GM23338 (cell line): ENCODE measurements at regions not wholly inside any gene's neighbourhood (a gene's known extent, or its start where the extent isn't known, plus 50 kb on each side); places are given as distances from the start of the nearest gene placed in this dataset.

Experiments used
- ATAC-seq: fragments of 200-7000 bp; cut with Tn5 transposase; 3 replicates; pipeline ENCODE4 v1.9.1; 2020
- DNase-seq: peaks from one replicate; pipeline ENCODE4 v3.0.0-alpha.2; 2015; ENCODE audit warnings: low spot score
- H2AFZ ChIP-seq: fragments of 200-600 bp; sonication (generic); 2 replicates; pipeline ENCODE4 v1.8.0; 2016; ENCODE audit warnings: antibody characterized with exemption, mild to moderate bottlenecking, moderate library complexity
- H3F3A ChIP-seq: fragments of 200-600 bp; sonication (generic); replicated peaks from 2 replicates; pipeline ENCODE4 v1.8.0; 2017; ENCODE audit warnings: antibody characterized with exemption, mixed run types, low read depth
- H3K27ac ChIP-seq: fragments of 200-600 bp; sonication (generic); 2 replicates; pipeline ENCODE4 v1.6.1; 2016; ENCODE audit warnings: low read depth
- H3K27me3 ChIP-seq: fragments of 200-600 bp; sonication (generic); 2 replicates; pipeline ENCODE4 v1.8.0; 2016; ENCODE audit warnings: mild to moderate bottlenecking, mixed run types, moderate library complexity; ENCODE audit not compliant: insufficient read depth
- H3K36me3 ChIP-seq: fragments of 200-600 bp; sonication (generic); 2 replicates; pipeline ENCODE4 v1.8.0; 2016; ENCODE audit warnings: mild to moderate bottlenecking; ENCODE audit not compliant: insufficient read depth
- H3K4me1 ChIP-seq: fragments of 200-600 bp; sonication (generic); 2 replicates; pipeline ENCODE4 v1.8.0; 2016; ENCODE audit warnings: mild to moderate bottlenecking, moderate library complexity; ENCODE audit not compliant: insufficient read depth
- H3K4me2 ChIP-seq: fragments of 200-600 bp; sonication (generic); 2 replicates; pipeline ENCODE4 v1.7.1; 2017; ENCODE audit warnings: mixed run types
- H3K4me3 ChIP-seq: fragments of 200-600 bp; sonication (generic); 2 replicates; pipeline ENCODE4 v1.6.1; 2016; ENCODE audit warnings: mixed run types
- H3K79me2 ChIP-seq: fragments of 200-600 bp; sonication (generic); replicated peaks from 2 replicates; pipeline ENCODE4 v1.8.0; 2017; ENCODE audit warnings: mild to moderate bottlenecking; ENCODE audit not compliant: insufficient read depth
- H3K9me2 ChIP-seq: fragments of 200-600 bp; sonication (generic); 2 replicates; pipeline ENCODE4 v1.8.0; 2017; ENCODE audit not compliant: insufficient read depth
- H4K20me1 ChIP-seq: fragments of 200-600 bp; sonication (generic); replicated peaks from 2 replicates; pipeline ENCODE4 v1.8.0; 2017; ENCODE audit warnings: mild to moderate bottlenecking; ENCODE audit not compliant: insufficient read depth
- H3K27ac Mint-ChIP-seq: 2 replicates; pipeline ENCODE4 v1.8.0; 2020; ENCODE audit warnings: inconsistent platforms, mild to moderate bottlenecking, moderate library complexity, mixed read lengths
- H3K27me3 Mint-ChIP-seq: 3 replicates; pipeline ENCODE4 v1.8.0; 2022; ENCODE audit warnings: low read depth, mild to moderate bottlenecking, moderate library complexity, mixed read lengths, inconsistent platforms; ENCODE audit not compliant: insufficient read depth, poor library complexity
- H3K36me3 Mint-ChIP-seq: 3 replicates; pipeline ENCODE4 v1.8.0; 2021; ENCODE audit warnings: low read depth, mild to moderate bottlenecking, inconsistent platforms, moderate library complexity, mixed read lengths
- H3K4me1 Mint-ChIP-seq: 3 replicates; pipeline ENCODE4 v1.8.0; 2020; ENCODE audit warnings: mild to moderate bottlenecking, inconsistent platforms, mixed read lengths
- H3K4me3 Mint-ChIP-seq: 3 replicates; pipeline ENCODE4 v1.8.0; 2021; ENCODE audit warnings: moderate library complexity, mild to moderate bottlenecking, inconsistent platforms, mixed read lengths
- H3K9me3 Mint-ChIP-seq: 3 replicates; pipeline ENCODE4 v1.8.0; 2020; ENCODE audit warnings: moderate library complexity, mild to moderate bottlenecking, inconsistent platforms, mixed read lengths
- EZH2phosphoT487 ChIP-seq: fragments of 200-600 bp; sonication (generic); IDR thresholded peaks from one replicate; pipeline ENCODE4 v1.8.1; 2018; ENCODE audit warnings: antibody characterized with exemption; ENCODE audit not compliant: unreplicated experiment
- JUNB ChIP-seq: IDR thresholded peaks from one replicate; pipeline ENCODE4 v1.6.1; 2016; ENCODE audit warnings: antibody characterized with exemption; ENCODE audit not compliant: unreplicated experiment
- POLR2AphosphoS5 ChIP-seq: IDR thresholded peaks from 2 replicates; pipeline ENCODE4 v1.6.1; 2016; ENCODE audit warnings: antibody characterized with exemption, low read depth
- ZNF114 ChIP-seq: fragments of 250-450 bp; sonication (Bioruptor Pico); IDR thresholded peaks from 2 replicates; pipeline ENCODE4 v1.5.0; 2020; ENCODE audit warnings: mild to moderate bottlenecking, moderate library complexity
- ZNF331 ChIP-seq: fragments of 250-450 bp; sonication (Bioruptor Pico); IDR thresholded peaks from 2 replicates; pipeline ENCODE4 v1.5.0; 2020; ENCODE audit warnings: low read depth, mild to moderate bottlenecking, moderate library complexity
- TF ChIP-seq, protein P1 (sequence below): fragments of 250-450 bp; sonication (Bioruptor Pico); IDR thresholded peaks from 2 replicates; pipeline ENCODE4 v1.5.0; 2020; ENCODE audit warnings: mild to moderate bottlenecking, moderate library complexity
- TF ChIP-seq, protein P2 (sequence below), 2 experiments: fragments of 200-600 bp in 1 of 2; sonication (generic) in 1 of 2; conservative IDR thresholded peaks; 2 replicates each; pipeline versions ENCODE4 v1.5.1 to v1.6.1; 2016 to 2017; ENCODE audit warnings: antibody characterized with exemption in 2 of 2, low read depth in 2 of 2, mild to moderate bottlenecking in 2 of 2, moderate library complexity in 1 of 2

DNA sequence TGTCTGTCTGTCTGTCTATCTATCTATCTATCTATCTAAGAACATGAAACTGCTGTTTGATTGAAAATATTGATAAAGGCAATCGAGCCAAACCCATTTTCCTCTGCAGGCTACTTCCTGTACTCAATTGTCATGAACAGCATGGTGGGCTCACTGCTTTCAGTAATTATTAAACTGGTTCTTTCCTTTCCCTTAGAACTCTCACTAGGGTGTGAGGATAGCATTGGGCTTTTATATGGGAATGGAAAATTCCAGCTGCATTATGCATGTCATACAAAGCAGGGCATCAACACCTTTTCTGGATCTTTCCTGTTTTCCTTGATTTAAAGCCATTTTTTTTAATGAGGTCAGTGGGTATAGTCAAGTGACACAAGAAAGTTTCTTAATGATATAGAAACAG lies 161.0 kb upstream of the SYNCRIP start (continued):
- TF ChIP-seq, protein P1, sequence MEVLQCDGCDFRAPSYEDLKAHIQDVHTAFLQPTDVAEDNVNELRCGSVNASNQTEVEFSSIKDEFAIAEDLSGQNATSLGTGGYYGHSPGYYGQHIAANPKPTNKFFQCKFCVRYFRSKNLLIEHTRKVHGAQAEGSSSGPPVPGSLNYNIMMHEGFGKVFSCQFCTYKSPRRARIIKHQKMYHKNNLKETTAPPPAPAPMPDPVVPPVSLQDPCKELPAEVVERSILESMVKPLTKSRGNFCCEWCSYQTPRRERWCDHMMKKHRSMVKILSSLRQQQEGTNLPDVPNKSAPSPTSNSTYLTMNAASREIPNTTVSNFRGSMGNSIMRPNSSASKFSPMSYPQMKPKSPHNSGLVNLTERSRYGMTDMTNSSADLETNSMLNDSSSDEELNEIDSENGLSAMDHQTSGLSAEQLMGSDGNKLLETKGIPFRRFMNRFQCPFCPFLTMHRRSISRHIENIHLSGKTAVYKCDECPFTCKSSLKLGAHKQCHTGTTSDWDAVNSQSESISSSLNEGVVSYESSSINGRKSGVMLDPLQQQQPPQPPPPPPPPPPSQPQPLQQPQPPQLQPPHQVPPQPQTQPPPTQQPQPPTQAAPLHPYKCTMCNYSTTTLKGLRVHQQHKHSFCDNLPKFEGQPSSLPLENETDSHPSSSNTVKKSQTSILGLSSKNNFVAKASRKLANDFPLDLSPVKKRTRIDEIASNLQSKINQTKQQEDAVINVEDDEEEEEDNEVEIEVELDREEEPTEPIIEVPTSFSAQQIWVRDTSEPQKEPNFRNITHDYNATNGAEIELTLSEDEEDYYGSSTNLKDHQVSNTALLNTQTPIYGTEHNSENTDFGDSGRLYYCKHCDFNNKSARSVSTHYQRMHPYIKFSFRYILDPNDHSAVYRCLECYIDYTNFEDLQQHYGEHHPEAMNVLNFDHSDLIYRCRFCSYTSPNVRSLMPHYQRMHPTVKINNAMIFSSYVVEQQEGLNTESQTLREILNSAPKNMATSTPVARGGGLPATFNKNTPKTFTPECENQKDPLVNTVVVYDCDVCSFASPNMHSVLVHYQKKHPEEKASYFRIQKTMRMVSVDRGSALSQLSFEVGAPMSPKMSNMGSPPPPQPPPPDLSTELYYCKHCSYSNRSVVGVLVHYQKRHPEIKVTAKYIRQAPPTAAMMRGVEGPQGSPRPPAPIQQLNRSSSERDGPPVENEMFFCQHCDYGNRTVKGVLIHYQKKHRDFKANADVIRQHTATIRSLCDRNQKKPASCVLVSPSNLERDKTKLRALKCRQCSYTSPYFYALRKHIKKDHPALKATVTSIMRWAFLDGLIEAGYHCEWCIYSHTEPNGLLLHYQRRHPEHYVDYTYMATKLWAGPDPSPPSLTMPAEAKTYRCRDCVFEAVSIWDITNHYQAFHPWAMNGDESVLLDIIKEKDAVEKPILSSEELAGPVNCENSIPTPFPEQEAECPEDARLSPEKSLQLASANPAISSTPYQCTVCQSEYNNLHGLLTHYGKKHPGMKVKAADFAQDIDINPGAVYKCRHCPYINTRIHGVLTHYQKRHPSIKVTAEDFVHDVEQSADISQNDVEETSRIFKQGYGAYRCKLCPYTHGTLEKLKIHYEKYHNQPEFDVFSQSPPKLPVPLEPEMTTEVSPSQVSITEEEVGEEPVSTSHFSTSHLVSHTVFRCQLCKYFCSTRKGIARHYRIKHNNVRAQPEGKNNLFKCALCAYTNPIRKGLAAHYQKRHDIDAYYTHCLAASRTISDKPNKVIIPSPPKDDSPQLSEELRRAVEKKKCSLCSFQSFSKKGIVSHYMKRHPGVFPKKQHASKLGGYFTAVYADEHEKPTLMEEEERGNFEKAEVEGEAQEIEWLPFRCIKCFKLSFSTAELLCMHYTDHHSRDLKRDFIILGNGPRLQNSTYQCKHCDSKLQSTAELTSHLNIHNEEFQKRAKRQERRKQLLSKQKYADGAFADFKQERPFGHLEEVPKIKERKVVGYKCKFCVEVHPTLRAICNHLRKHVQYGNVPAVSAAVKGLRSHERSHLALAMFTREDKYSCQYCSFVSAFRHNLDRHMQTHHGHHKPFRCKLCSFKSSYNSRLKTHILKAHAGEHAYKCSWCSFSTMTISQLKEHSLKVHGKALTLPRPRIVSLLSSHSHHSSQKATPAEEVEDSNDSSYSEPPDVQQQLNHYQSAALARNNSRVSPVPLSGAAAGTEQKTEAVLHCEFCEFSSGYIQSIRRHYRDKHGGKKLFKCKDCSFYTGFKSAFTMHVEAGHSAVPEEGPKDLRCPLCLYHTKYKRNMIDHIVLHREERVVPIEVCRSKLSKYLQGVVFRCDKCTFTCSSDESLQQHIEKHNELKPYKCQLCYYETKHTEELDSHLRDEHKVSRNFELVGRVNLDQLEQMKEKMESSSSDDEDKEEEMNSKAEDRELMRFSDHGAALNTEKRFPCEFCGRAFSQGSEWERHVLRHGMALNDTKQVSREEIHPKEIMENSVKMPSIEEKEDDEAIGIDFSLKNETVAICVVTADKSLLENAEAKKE (CRISPR knock-in tag): no peak
- TF ChIP-seq ZNF114 (CRISPR knock-in tag) (no peak), JUNB (no peak), EZH2phosphoT487 (no peak)
- TF ChIP-seq, protein P2, sequence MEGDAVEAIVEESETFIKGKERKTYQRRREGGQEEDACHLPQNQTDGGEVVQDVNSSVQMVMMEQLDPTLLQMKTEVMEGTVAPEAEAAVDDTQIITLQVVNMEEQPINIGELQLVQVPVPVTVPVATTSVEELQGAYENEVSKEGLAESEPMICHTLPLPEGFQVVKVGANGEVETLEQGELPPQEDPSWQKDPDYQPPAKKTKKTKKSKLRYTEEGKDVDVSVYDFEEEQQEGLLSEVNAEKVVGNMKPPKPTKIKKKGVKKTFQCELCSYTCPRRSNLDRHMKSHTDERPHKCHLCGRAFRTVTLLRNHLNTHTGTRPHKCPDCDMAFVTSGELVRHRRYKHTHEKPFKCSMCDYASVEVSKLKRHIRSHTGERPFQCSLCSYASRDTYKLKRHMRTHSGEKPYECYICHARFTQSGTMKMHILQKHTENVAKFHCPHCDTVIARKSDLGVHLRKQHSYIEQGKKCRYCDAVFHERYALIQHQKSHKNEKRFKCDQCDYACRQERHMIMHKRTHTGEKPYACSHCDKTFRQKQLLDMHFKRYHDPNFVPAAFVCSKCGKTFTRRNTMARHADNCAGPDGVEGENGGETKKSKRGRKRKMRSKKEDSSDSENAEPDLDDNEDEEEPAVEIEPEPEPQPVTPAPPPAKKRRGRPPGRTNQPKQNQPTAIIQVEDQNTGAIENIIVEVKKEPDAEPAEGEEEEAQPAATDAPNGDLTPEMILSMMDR (conservative IDR thresholded peaks at IDR 0.05; ENCODE audit: low read depth in 2 of 2): no peak

DNA sequence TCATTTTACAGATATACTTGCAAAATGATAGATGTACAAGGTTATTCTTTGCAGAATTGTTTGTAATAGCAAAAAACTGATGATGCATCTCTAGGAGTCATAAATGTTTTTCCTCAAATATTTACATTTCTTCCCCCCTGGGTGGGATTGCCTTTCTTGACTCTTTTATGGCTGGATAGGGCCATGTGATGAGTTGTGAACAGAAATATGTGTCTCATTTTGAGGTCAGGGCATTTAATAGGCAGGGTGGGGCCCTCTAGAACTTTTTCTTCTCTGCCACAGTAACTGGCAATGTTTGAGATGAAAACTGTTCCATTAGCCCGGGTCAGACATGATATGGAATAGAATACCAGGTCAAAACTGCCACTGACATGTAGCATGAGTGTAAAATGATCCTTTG lies 159.5 kb upstream of the SYNCRIP start:
- Histone ChIP-seq H3K79me2 (no peaks in the 10 kb centered on the region), H3K27ac (no peak overlapping the region), H3F3A (no peaks in the 10 kb centered on the region), H3K4me1 (no peaks in the 10 kb centered on the region), H3K27me3 (no peaks in the 10 kb centered on the region), H3K4me3 (no peak overlapping the region), H3K4me2 (no peak overlapping the region), H4K20me1 (no peaks in the 10 kb centered on the region), H3K9me2 (no peaks in the 10 kb centered on the region), H3K36me3 (no peaks in the 10 kb centered on the region), H2AFZ (no peak overlapping the region)
- peaks cover 19% of the 10 kb centered on the region for H3K9me3 Mint-ChIP-seq
- peaks cover under 1% of the 10 kb centered on the region for H3K27me3 Mint-ChIP-seq
- DNase-seq: no peak
- peaks cover 3% of the 10 kb centered on the region for H3K36me3 Mint-ChIP-seq
- no peak overlapping the region for H3K27ac Mint-ChIP-seq
- no peak for ATAC-seq
- no peaks in the 10 kb centered on the region; the same call in 2 of the 3 replicates for H3K4me1 Mint-ChIP-seq
- H3K4me3 Mint-ChIP-seq: no peak overlapping the region
- TF ChIP-seq, protein P2 (conservative IDR thresholded peaks at IDR 0.05; ENCODE audit: low read depth in 2 of 2): no peak
- TF ChIP-seq POLR2AphosphoS5 (no peak), ZNF114 (CRISPR knock-in tag) (no peak), EZH2phosphoT487 (no peak), JUNB (no peak), ZNF331 (CRISPR knock-in tag) (no peak)
